Astrocyte (in vitro differentiated cells and primary cell): ENCODE measurements at regions not wholly inside any gene's neighbourhood (a gene's known extent, or its start where the extent isn't known, plus 50 kb on each side); places are given as distances from the start of the nearest gene placed in this dataset.

Experiments
- DNase-seq: peaks from one replicate; pipeline ENCODE4 v3.0.0-alpha.2; 2010; ENCODE audit warnings: low read depth
- FAIRE-seq: peaks from 2 replicates; lab custom pipeline; 2011; peaks lifted over from hg19 to GRCh38; lab: Jason Lieb, UNC
- H2AFZ ChIP-seq: 2 replicates; pipeline ENCODE4 v1.6.0; 2012; ENCODE audit warnings: low read depth, low read length, inconsistent platforms
- H3K27ac ChIP-seq: 2 replicates; pipeline ENCODE4 v1.5.1; 2011; ENCODE audit warnings: low read depth, low read length, inconsistent platforms
- H3K27me3 ChIP-seq: 2 replicates; pipeline ENCODE4 v1.6.0; 2011; ENCODE audit warnings: low read length, inconsistent platforms; ENCODE audit not compliant: insufficient read depth
- H3K36me3 ChIP-seq: 2 replicates; pipeline ENCODE4 v1.5.1; 2011; ENCODE audit warnings: low read length, inconsistent platforms; ENCODE audit not compliant: insufficient read depth
- H3K4me1 ChIP-seq: 2 replicates; pipeline ENCODE4 v1.5.1; 2011; ENCODE audit warnings: low read length, inconsistent platforms; ENCODE audit not compliant: insufficient read depth
- H3K4me2 ChIP-seq: 2 replicates; pipeline ENCODE4 v1.6.0; 2012; ENCODE audit warnings: low read length, inconsistent platforms
- H3K4me3 ChIP-seq: 2 replicates; pipeline ENCODE4 v1.5.1; 2011; ENCODE audit warnings: low read depth, mild to moderate bottlenecking, low read length, inconsistent platforms; ENCODE audit not compliant: insufficient read depth
- H3K79me2 ChIP-seq: 2 replicates; pipeline ENCODE4 v1.6.0; 2012; ENCODE audit warnings: mild to moderate bottlenecking, low read length, inconsistent platforms; ENCODE audit not compliant: insufficient read depth
- H3K9ac ChIP-seq: 2 replicates; pipeline ENCODE4 v1.6.0; 2012; ENCODE audit warnings: mild to moderate bottlenecking, low read length, inconsistent platforms
- H3K9me3 ChIP-seq: 2 replicates; pipeline ENCODE4 v1.5.1; 2012; ENCODE audit warnings: low read depth, mild to moderate bottlenecking, low read length, inconsistent platforms; ENCODE audit not compliant: insufficient read depth
- H4K20me1 ChIP-seq: 2 replicates; pipeline ENCODE4 v1.6.0; 2012; ENCODE audit warnings: low read length, inconsistent platforms; ENCODE audit not compliant: insufficient read depth
- H3K27ac Mint-ChIP-seq: one replicate; pipeline ENCODE4 v1.8.0; 2021; ENCODE audit warnings: mild to moderate bottlenecking, mixed read lengths; ENCODE audit not compliant: unreplicated experiment
- H3K27me3 Mint-ChIP-seq: one replicate; pipeline ENCODE4 v1.8.0; 2021; ENCODE audit warnings: low read depth, mixed read lengths; ENCODE audit not compliant: unreplicated experiment
- H3K36me3 Mint-ChIP-seq: one replicate; pipeline ENCODE4 v1.8.0; 2021; ENCODE audit warnings: low read depth, mixed read lengths; ENCODE audit not compliant: unreplicated experiment
- H3K4me1 Mint-ChIP-seq: one replicate; pipeline ENCODE4 v1.8.0; 2021; ENCODE audit warnings: low read depth, mixed read lengths; ENCODE audit not compliant: unreplicated experiment
- H3K4me3 Mint-ChIP-seq: one replicate; pipeline ENCODE4 v1.8.0; 2021; ENCODE audit warnings: mild to moderate bottlenecking, moderate library complexity, mixed read lengths; ENCODE audit not compliant: unreplicated experiment
- H3K9me3 Mint-ChIP-seq: one replicate; pipeline ENCODE4 v1.8.0; 2021; ENCODE audit warnings: mild to moderate bottlenecking, mixed read lengths; ENCODE audit not compliant: unreplicated experiment
- CTCF ChIP-seq: IDR thresholded peaks from 2 replicates; pipeline ENCODE4 v1.5.1; 2011; ENCODE audit warnings: low read depth, mild to moderate bottlenecking, inconsistent platforms, low read length, moderate library complexity; ENCODE audit not compliant: insufficient read depth
- EZH2 ChIP-seq: IDR thresholded peaks from 2 replicates; pipeline ENCODE4 v1.6.1; 2012; ENCODE audit warnings: mild to moderate bottlenecking, low read length, inconsistent platforms; ENCODE audit not compliant: insufficient read depth

- no peaks in the 10 kb centered on the region for H4K20me1 ChIP-seq
- H3K4me1 ChIP-seq = no peaks in the 10 kb centered on the region
- no peaks in the 10 kb centered on the region for H3K79me2 ChIP-seq
- DNase-seq (no peak), FAIRE-seq (no peak)
- Mint-ChIP-seq H3K27me3 (no peaks in the 10 kb centered on the region), H3K4me1 (no peaks in the 10 kb centered on the region), H3K4me3 (no peak overlapping the region), H3K36me3 (no peaks in the 10 kb centered on the region), H3K27ac (no peak overlapping the region), H3K9me3 (no peaks in the 10 kb centered on the region)
- no peak overlapping the region for H3K4me3 ChIP-seq
- H3K27ac ChIP-seq = no peak overlapping the region
- no peaks in the 10 kb centered on the region for H3K36me3 ChIP-seq
- no peak for TF ChIP-seq EZH2
- TF ChIP-seq CTCF = no peak
- no peaks in the 10 kb centered on the region for H3K27me3 ChIP-seq
- no peak overlapping the region for H3K9ac ChIP-seq
- H3K4me2 ChIP-seq = no peak overlapping the region
- no peak overlapping the region for H2AFZ ChIP-seq
- H3K9me3 ChIP-seq = no peaks in the 10 kb centered on the region
Observed at GRCh38 chr2:104361414-104361813, 492.5 kb upstream of the POU3F3 start.

GRCh38 chr2:104368089-104368488, 485.8 kb upstream of the POU3F3 start:
- no peaks in the 10 kb centered on the region for H3K36me3 ChIP-seq
- H3K4me3 ChIP-seq = no peak overlapping the region
- H3K27me3 ChIP-seq = no peaks in the 10 kb centered on the region
- Mint-ChIP-seq H3K27ac (no peak overlapping the region), H3K4me3 (no peak overlapping the region), H3K36me3 (no peaks in the 10 kb centered on the region), H3K4me1 (no peaks in the 10 kb centered on the region), H3K27me3 (no peaks in the 10 kb centered on the region), H3K9me3 (no peaks in the 10 kb centered on the region)
- no peaks in the 10 kb centered on the region for H3K4me1 ChIP-seq
- no peak overlapping the region for H3K4me2 ChIP-seq
- no peaks in the 10 kb centered on the region for H3K9me3 ChIP-seq
- no peaks in the 10 kb centered on the region for H3K79me2 ChIP-seq
- no peak overlapping the region for H3K27ac ChIP-seq
- H3K9ac ChIP-seq = no peak overlapping the region
- TF ChIP-seq CTCF = no peak
- no peak for TF ChIP-seq EZH2
- FAIRE-seq (no peak), DNase-seq (no peak)
- no peak overlapping the region for H2AFZ ChIP-seq
- no peaks in the 10 kb centered on the region for H4K20me1 ChIP-seq

GRCh38 chr2:104371087-104371781, 482.7 kb upstream of the POU3F3 start:
- no peaks in the 10 kb centered on the region for H3K9me3 Mint-ChIP-seq
- Histone ChIP-seq H3K4me3 (no peak overlapping the region), H2AFZ (no peak overlapping the region), H3K79me2 (no peaks in the 10 kb centered on the region), H4K20me1 (no peaks in the 10 kb centered on the region), H3K27ac (no peak overlapping the region), H3K27me3 (no peaks in the 10 kb centered on the region), H3K9me3 (no peaks in the 10 kb centered on the region), H3K36me3 (no peaks in the 10 kb centered on the region), H3K9ac (no peak overlapping the region), H3K4me1 (no peaks in the 10 kb centered on the region), H3K4me2 (no peak overlapping the region)
- DNase-seq (no peak), FAIRE-seq (no peak)
- H3K4me1 Mint-ChIP-seq = no peaks in the 10 kb centered on the region
- no peaks in the 10 kb centered on the region for H3K36me3 Mint-ChIP-seq
- TF ChIP-seq EZH2 (no peak), CTCF (no peak)
- H3K27ac Mint-ChIP-seq = no peak overlapping the region
- H3K27me3 Mint-ChIP-seq = no peaks in the 10 kb centered on the region
- H3K4me3 Mint-ChIP-seq = no peak overlapping the region
